Sigmoid colon (tissue), 4 donors: ENCODE measurements at regions not wholly inside any gene's neighbourhood (a gene's known extent, or its start where the extent isn't known, plus 50 kb on each side); places are given as distances from the start of the nearest gene placed in this dataset.
"Not testable (repeated sequence)": the region's sequence is repeated elsewhere in the genome, so short reads cannot be mapped to it uniquely, and the experiment has no call there.

ENCODE experiments used
- EP300 ChIP-seq, 4 donors: sonication (generic); formaldehyde crosslinking; IDR thresholded peaks; one replicate each; pipeline ENCODE4 v1.6.1; 2017; ENCODE audit warnings: antibody characterized with exemption in 4 of 4
- POLR2A ChIP-seq, 2 donors: fragments of 450-650 bp; IDR thresholded peaks; one replicate each; pipeline ENCODE4 v1.6.1; 2016; ENCODE audit warnings: antibody characterized with exemption in 2 of 2, mild to moderate bottlenecking in 2 of 2, moderate library complexity in 2 of 2
- TF ChIP-seq, protein P1 (sequence below), 4 experiments: fragments of 450-650 bp in 3 of 4; fragments of 200-600 bp in 1 of 4; IDR thresholded peaks; one replicate each; pipeline ENCODE4 v1.5.1; 2016 to 2019; ENCODE audit warnings: antibody characterized with exemption in 4 of 4, mild to moderate bottlenecking in 3 of 4, moderate library complexity in 2 of 4

DNA sequence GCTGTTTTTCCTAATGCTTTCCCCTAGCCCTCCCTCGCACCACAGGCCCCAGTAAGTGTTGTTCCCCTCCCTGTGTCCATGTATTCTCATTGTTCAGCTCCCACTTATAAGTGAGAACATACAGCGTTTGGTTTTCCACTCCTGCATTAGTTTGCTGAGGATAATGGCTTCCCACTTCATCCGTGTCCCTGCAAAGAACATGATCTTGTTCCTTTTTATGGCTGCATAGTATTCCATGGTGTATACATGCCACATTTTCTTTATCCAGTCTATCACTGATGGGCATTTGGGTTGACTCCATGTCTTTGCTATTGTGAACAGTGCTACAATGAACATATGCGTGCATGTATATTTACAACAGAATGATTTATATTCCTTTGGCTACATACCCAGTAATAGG lies 99.1 kb upstream of the CCDC28A start:
- TF ChIP-seq, protein P1, sequence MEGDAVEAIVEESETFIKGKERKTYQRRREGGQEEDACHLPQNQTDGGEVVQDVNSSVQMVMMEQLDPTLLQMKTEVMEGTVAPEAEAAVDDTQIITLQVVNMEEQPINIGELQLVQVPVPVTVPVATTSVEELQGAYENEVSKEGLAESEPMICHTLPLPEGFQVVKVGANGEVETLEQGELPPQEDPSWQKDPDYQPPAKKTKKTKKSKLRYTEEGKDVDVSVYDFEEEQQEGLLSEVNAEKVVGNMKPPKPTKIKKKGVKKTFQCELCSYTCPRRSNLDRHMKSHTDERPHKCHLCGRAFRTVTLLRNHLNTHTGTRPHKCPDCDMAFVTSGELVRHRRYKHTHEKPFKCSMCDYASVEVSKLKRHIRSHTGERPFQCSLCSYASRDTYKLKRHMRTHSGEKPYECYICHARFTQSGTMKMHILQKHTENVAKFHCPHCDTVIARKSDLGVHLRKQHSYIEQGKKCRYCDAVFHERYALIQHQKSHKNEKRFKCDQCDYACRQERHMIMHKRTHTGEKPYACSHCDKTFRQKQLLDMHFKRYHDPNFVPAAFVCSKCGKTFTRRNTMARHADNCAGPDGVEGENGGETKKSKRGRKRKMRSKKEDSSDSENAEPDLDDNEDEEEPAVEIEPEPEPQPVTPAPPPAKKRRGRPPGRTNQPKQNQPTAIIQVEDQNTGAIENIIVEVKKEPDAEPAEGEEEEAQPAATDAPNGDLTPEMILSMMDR (IDR thresholded peaks at IDR 0.05), result not testable (repeated sequence)
- not testable (repeated sequence) for TF ChIP-seq POLR2A, EP300 (IDR thresholded peaks at IDR 0.05)
